Tibial artery (tissue), 4 donors: ENCODE measurements at regions not wholly inside any gene's neighbourhood (a gene's known extent, or its start where the extent isn't known, plus 50 kb on each side); places are given as distances from the start of the nearest gene placed in this dataset.

ENCODE experiments used
- DNase-seq, 2 donors: peaks; one replicate each; pipeline ENCODE4 v3.0.0-alpha.2; 2019
- H3K27ac ChIP-seq, 2 donors: fragments of 200-600 bp; sonication (generic) in 1 of 2; 1 replicate in 1 of 2; 2 replicates in 1 of 2; pipeline ENCODE4 v1.5.1; 2018 to 2019; ENCODE audit warnings: mild to moderate bottlenecking in 1 of 2
- H3K27me3 ChIP-seq, 2 donors: fragments of 200-600 bp; sonication (generic) in 1 of 2; one replicate each; pipeline versions ENCODE4 v1.5.1 to v1.6.0; 2016 to 2019
- H3K36me3 ChIP-seq, 3 donors: fragments of 200-600 bp; sonication (generic) in 2 of 3; one replicate each; pipeline ENCODE4 v1.5.1; 2016 to 2019; ENCODE audit warnings: mild to moderate bottlenecking in 2 of 3
- H3K4me1 ChIP-seq, 4 donors: fragments of 200-600 bp; sonication (generic) in 2 of 4; 1 replicate in 3 of 4; 2 replicates in 1 of 4; pipeline ENCODE4 v1.5.1; 2016 to 2019
- H3K4me3 ChIP-seq, 2 donors: fragments of 200-600 bp; sonication (generic) in 1 of 2; 1 replicate in 1 of 2; 2 replicates in 1 of 2; pipeline ENCODE4 v1.5.1; 2018 to 2019; ENCODE audit warnings: mild to moderate bottlenecking in 2 of 2
- H3K9me3 ChIP-seq, 3 donors: fragments of 200-600 bp; sonication (generic) in 1 of 3; one replicate each; pipeline ENCODE4 v1.5.1; 2016 to 2019
- intact Hi-C: fragments of 100-400 bp; cut with DNase I; formaldehyde crosslinking; loops from one replicate; pipeline ENCODE4 v1.15.0; 2023; ENCODE audit warnings: low total_unique reads
- TF ChIP-seq, protein P1 (sequence below), 2 experiments: fragments of 200-600 bp in 1 of 2; fragments of 450-650 bp in 1 of 2; IDR thresholded peaks; one replicate each; pipeline ENCODE4 v1.5.1; 2017 to 2019; ENCODE audit warnings: antibody characterized with exemption in 2 of 2, mild to moderate bottlenecking in 1 of 2, moderate library complexity in 1 of 2

DNA sequence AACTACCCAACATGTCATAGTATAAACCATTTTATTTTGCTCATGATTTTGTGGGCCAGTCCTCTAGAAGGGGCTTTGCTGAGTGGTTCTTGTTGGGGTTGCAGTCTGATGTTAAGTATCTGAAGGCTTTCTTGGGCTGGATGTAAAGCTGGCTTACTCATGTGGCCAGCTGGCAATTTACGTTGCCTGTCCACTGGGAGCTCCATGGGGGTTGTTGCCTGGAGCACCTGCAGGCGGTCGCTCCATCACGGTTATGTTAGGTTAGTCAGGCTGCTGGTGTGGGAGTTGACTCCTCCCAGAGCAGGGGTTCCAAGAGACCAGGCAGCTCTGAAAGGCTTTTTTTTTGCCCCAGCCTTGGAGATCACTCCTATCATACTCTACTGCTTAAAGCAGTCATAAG, 98.1 kb downstream of the NR1D2 start:
- intact Hi-C loops, result no loop called here
- Histone ChIP-seq H3K4me3 (peak overlapping the region in 1 of 2 donors; percentile 10), H3K4me1 (peaks cover 0 to 69% (median 23%) of the 10 kb centered on the region in 4 donors), H3K27ac (peak overlapping the region; percentile 87 to 90), H3K9me3 (no peaks in the 10 kb centered on the region), H3K36me3 (no peaks in the 10 kb centered on the region), H3K27me3 (no peaks in the 10 kb centered on the region)
- TF ChIP-seq, protein P1, sequence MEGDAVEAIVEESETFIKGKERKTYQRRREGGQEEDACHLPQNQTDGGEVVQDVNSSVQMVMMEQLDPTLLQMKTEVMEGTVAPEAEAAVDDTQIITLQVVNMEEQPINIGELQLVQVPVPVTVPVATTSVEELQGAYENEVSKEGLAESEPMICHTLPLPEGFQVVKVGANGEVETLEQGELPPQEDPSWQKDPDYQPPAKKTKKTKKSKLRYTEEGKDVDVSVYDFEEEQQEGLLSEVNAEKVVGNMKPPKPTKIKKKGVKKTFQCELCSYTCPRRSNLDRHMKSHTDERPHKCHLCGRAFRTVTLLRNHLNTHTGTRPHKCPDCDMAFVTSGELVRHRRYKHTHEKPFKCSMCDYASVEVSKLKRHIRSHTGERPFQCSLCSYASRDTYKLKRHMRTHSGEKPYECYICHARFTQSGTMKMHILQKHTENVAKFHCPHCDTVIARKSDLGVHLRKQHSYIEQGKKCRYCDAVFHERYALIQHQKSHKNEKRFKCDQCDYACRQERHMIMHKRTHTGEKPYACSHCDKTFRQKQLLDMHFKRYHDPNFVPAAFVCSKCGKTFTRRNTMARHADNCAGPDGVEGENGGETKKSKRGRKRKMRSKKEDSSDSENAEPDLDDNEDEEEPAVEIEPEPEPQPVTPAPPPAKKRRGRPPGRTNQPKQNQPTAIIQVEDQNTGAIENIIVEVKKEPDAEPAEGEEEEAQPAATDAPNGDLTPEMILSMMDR (IDR thresholded peaks at IDR 0.05), result no peak
- no peak for DNase-seq

DNA sequence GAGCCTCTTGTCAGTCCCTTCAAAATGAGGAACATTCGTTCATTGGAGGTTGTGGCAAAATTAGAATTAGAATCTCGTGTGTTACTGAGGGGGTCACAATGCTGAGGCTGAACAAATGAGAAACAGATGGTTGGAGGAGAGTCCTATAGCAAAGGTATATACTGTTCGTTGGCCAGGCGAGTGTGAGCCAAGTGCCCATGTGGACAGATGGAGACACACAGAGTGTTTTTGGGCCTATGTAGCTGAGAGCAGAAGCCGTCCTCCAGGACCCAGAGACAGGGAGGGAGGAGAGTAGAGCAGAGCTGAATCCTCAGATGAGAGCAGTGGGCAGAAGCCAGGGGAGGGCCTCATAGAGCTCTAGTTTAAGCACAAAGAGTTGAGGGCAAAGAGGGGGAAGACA, 98.9 kb downstream of the NR1D2 start:
- Histone ChIP-seq H3K4me3 (no peak overlapping the region), H3K36me3 (no peaks in the 10 kb centered on the region), H3K27ac (peak overlapping the region; percentile 87 to 90), H3K9me3 (no peaks in the 10 kb centered on the region), H3K27me3 (no peaks in the 10 kb centered on the region), H3K4me1 (peaks cover 0 to 77% (median 30%) of the 10 kb centered on the region in 4 donors)
- no peak for DNase-seq
- TF ChIP-seq, protein P1 (IDR thresholded peaks at IDR 0.05), result no peak
- intact Hi-C loops, result no loop called here

DNA sequence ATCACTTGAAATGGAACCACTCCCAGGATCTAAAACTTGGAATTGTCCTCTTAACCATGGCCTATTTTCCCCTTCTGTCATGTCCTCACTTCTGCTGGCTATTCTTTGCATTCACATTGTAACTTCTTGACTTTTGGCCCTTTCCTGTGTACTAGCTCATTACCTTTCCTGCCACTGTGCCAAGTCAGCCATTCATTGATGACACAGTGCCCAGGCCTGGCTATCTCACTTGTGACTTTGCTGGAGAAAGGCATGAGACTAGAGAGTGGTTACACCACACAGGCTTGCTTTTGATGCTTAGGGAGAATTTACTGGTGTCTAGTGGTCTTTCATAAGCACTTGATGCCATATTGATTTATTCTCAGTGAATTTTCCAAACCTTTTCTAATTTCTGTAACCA, 101.1 kb downstream of the NR1D2 start:
- no peaks in the 10 kb centered on the region for H3K27me3 ChIP-seq
- H3K27ac ChIP-seq, result peak overlapping the region; percentile 87 to 90
- H3K9me3 ChIP-seq, result no peaks in the 10 kb centered on the region
- no peaks in the 10 kb centered on the region for H3K36me3 ChIP-seq
- peaks cover 0 to 64% (median 28%) of the 10 kb centered on the region in 4 donors for H3K4me1 ChIP-seq
- TF ChIP-seq, protein P1 (IDR thresholded peaks at IDR 0.05), result no peak
- intact Hi-C loops, result no loop called here
- H3K4me3 ChIP-seq, result no peak overlapping the region
- no peak for DNase-seq

DNA sequence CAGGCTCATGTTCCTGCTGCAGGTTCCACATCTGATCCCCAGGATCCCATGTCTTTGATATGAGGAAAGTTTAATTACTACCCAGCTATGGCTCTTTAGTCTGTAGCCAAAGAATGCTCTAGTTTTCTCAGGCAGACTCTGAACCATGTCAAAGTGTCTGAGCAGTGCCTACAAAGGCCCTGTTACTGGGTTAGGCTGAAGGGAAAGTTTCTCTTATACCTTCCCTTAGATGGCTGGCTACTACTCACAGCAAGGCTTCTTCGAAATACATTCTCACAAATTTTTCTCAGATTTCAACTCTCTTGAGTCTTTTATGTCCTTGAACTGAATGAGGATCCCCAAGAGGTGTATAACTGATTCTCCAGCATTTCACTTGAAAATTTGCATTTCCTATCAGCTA, 102.4 kb downstream of the NR1D2 start:
- Histone ChIP-seq H3K4me3 (no peak overlapping the region), H3K9me3 (no peaks in the 10 kb centered on the region), H3K27me3 (no peaks in the 10 kb centered on the region), H3K4me1 (peaks cover 0 to 54% (median 24%) of the 10 kb centered on the region in 4 donors), H3K27ac (peak overlapping the region; percentile 87 to 90), H3K36me3 (no peaks in the 10 kb centered on the region)
- intact Hi-C loops, result no loop called here
- no peak for DNase-seq
- TF ChIP-seq, protein P1 (IDR thresholded peaks at IDR 0.05), result no peak

DNA sequence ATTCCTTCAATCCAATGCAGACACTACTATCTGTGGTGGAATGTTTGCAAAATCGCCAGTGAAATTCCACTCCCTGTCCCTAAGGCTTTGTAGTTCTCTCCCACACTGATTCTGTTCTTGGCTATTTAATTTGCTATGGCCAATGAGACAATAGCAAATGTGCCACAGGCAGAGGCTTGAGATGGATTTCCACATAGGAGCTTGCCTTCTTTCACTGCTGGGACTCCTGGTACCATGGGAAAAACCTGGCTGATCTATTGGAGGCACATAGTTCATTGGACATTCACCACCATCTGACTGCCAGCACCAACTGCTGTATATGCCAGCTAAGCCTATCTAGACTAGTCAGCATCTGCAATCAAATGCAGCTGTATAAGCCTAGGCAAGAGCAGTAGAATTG, 103.8 kb downstream of the NR1D2 start:
- Histone ChIP-seq H3K4me3 (no peak overlapping the region), H3K4me1 (peaks cover 0 to 42% (median 13%) of the 10 kb centered on the region in 4 donors), H3K36me3 (no peaks in the 10 kb centered on the region), H3K9me3 (no peaks in the 10 kb centered on the region), H3K27me3 (no peaks in the 10 kb centered on the region), H3K27ac (peak overlapping the region; percentile 87 to 90)
- intact Hi-C loops, result no loop called here
- TF ChIP-seq, protein P1 (IDR thresholded peaks at IDR 0.05), result no peak
- DNase-seq, result no peak

DNA sequence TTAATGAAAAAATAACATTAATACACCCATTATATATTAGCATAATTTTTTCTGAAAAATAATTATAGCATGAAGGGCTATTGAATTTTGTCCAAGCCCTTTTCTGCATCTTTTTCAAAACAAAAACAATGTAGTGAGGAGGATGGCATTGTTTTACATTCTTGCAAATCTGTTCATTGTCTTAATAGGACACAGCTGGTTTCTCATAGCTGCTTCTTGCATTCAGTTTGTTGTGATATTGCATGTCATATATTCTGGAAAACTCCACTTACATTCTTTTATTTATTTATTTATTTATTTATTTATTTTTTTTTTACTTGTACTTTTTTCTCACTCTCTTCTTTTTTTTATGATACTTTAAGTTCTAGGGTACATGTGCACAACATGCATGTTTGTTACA, 107.4 kb downstream of the NR1D2 start:
- intact Hi-C loops, result no loop called here
- no peak for DNase-seq
- H3K9me3 ChIP-seq, result no peaks in the 10 kb centered on the region
- no peaks in the 10 kb centered on the region for H3K27me3 ChIP-seq
- H3K4me1 ChIP-seq, result peaks cover 0 to 16% (median 9%) of the 10 kb centered on the region in 4 donors
- no peak overlapping the region for H3K27ac ChIP-seq
- H3K36me3 ChIP-seq, result no peaks in the 10 kb centered on the region
- H3K4me3 ChIP-seq, result no peak overlapping the region
- TF ChIP-seq, protein P1 (IDR thresholded peaks at IDR 0.05), result no peak
